ENCODE measurements at regions not wholly inside any gene's neighbourhood (a gene's known extent, or its start where the extent isn't known, plus 50 kb on each side); places are given as distances from the start of the nearest gene placed in this dataset.

- Histone ChIP-seq H3K4me3 (replicated peaks in 1 of 4; ENCODE audit: control extremely low read depth in 1 of 4, insufficient read depth in 1 of 4, low read depth in 3 of 4, low read length in 4 of 4) (no peak overlapping the region), H2AFZ (ENCODE audit: low read length) (no peak overlapping the region), H4K20me1 (ENCODE audit: control insufficient read depth, extremely low read depth, insufficient read depth, low read length) (no peaks in the 10 kb centered on the region), H3K36me3 (ENCODE audit: control insufficient read depth, insufficient read depth, low read length) (no peaks in the 10 kb centered on the region), H3K4me1 (ENCODE audit: control insufficient read depth, extremely low read depth, insufficient read depth, low read length) (no peaks in the 10 kb centered on the region), H3K9ac (ENCODE audit: insufficient read depth, low read length) (no peak overlapping the region), H3K27me3 (ENCODE audit: control insufficient read depth, insufficient read depth, low read length) (no peaks in the 10 kb centered on the region), H3K4me2 (ENCODE audit: extremely low read depth, insufficient read depth, low read length) (no peak overlapping the region), H3K79me2 (ENCODE audit: control insufficient read depth, insufficient read depth, low read length) (no peaks in the 10 kb centered on the region), H3K9me3 (ENCODE audit: control insufficient read depth, insufficient read depth, low read depth, low read length) (no peaks in the 10 kb centered on the region), H3K27ac (ENCODE audit: insufficient read depth, low read length) (no peak overlapping the region)
- no peak for DNase-seq (ENCODE audit: low read depth in 2 of 2)
- TF ChIP-seq EZH2 (IDR thresholded peaks at IDR 0.05; ENCODE audit: low read length, missing control alignments): no peak
- no peak for TF ChIP-seq CTCF (conservative IDR thresholded peaks at IDR 0.05 in 1 of 2, IDR thresholded peaks at IDR 0.05 in 1 of 2; ENCODE audit: low read depth in 1 of 2, low read length in 2 of 2)
Measured at GRCh38 chr11:104783241-104783640, 115.0 kb downstream of the CASP12 start.

GRCh38 chr11:104782377-104782754 lies 115.9 kb downstream of the CASP12 start:
- no peak overlapping the region for H3K27ac ChIP-seq (ENCODE audit: insufficient read depth, low read length)
- H2AFZ ChIP-seq (ENCODE audit: low read length): no peak overlapping the region
- no peaks in the 10 kb centered on the region for H3K36me3 ChIP-seq (ENCODE audit: control insufficient read depth, insufficient read depth, low read length)
- no peaks in the 10 kb centered on the region for H3K79me2 ChIP-seq (ENCODE audit: control insufficient read depth, insufficient read depth, low read length)
- H4K20me1 ChIP-seq (ENCODE audit: control insufficient read depth, extremely low read depth, insufficient read depth, low read length): no peaks in the 10 kb centered on the region
- no peak overlapping the region for H3K4me2 ChIP-seq (ENCODE audit: extremely low read depth, insufficient read depth, low read length)
- H3K27me3 ChIP-seq (ENCODE audit: control insufficient read depth, insufficient read depth, low read length): no peaks in the 10 kb centered on the region
- no peak overlapping the region for H3K4me3 ChIP-seq (replicated peaks in 1 of 4; ENCODE audit: control extremely low read depth in 1 of 4, insufficient read depth in 1 of 4, low read depth in 3 of 4, low read length in 4 of 4)
- H3K9ac ChIP-seq (ENCODE audit: insufficient read depth, low read length): no peak overlapping the region
- H3K4me1 ChIP-seq (ENCODE audit: control insufficient read depth, extremely low read depth, insufficient read depth, low read length): no peaks in the 10 kb centered on the region
- no peaks in the 10 kb centered on the region for H3K9me3 ChIP-seq (ENCODE audit: control insufficient read depth, insufficient read depth, low read depth, low read length)
- TF ChIP-seq EZH2 (IDR thresholded peaks at IDR 0.05; ENCODE audit: low read length, missing control alignments) (no peak), CTCF (conservative IDR thresholded peaks at IDR 0.05 in 1 of 2, IDR thresholded peaks at IDR 0.05 in 1 of 2; ENCODE audit: low read depth in 1 of 2, low read length in 2 of 2) (no peak)
- DNase-seq (ENCODE audit: low read depth in 2 of 2): no peak

GRCh38 chr11:104781719-104782376 lies 116.4 kb downstream of the CASP12 start:
- Histone ChIP-seq H3K27me3 (ENCODE audit: control insufficient read depth, insufficient read depth, low read length) (no peaks in the 10 kb centered on the region), H2AFZ (ENCODE audit: low read length) (no peak overlapping the region), H3K9ac (ENCODE audit: insufficient read depth, low read length) (no peak overlapping the region), H3K27ac (ENCODE audit: insufficient read depth, low read length) (no peak overlapping the region), H3K4me3 (replicated peaks in 1 of 4; ENCODE audit: control extremely low read depth in 1 of 4, insufficient read depth in 1 of 4, low read depth in 3 of 4, low read length in 4 of 4) (no peak overlapping the region), H3K79me2 (ENCODE audit: control insufficient read depth, insufficient read depth, low read length) (no peaks in the 10 kb centered on the region), H3K36me3 (ENCODE audit: control insufficient read depth, insufficient read depth, low read length) (no peaks in the 10 kb centered on the region), H3K9me3 (ENCODE audit: control insufficient read depth, insufficient read depth, low read depth, low read length) (no peaks in the 10 kb centered on the region), H3K4me2 (ENCODE audit: extremely low read depth, insufficient read depth, low read length) (no peak overlapping the region), H3K4me1 (ENCODE audit: control insufficient read depth, extremely low read depth, insufficient read depth, low read length) (no peaks in the 10 kb centered on the region), H4K20me1 (ENCODE audit: control insufficient read depth, extremely low read depth, insufficient read depth, low read length) (no peaks in the 10 kb centered on the region)
- no peak for DNase-seq (ENCODE audit: low read depth in 2 of 2)
- TF ChIP-seq EZH2 (IDR thresholded peaks at IDR 0.05; ENCODE audit: low read length, missing control alignments): no peak
- no peak for TF ChIP-seq CTCF (conservative IDR thresholded peaks at IDR 0.05 in 1 of 2, IDR thresholded peaks at IDR 0.05 in 1 of 2; ENCODE audit: low read depth in 1 of 2, low read length in 2 of 2)
